ENCODE measurements at regions not wholly inside any gene's neighbourhood (a gene's known extent, or its start where the extent isn't known, plus 50 kb on each side); places are given as distances from the start of the nearest gene placed in this dataset.

GRCh38 chr5:2802693-2803365, 51.4 kb upstream of the IRX2 start:
- no peak for DNase-seq

GRCh38 chr5:2801577-2802525, 50.4 kb upstream of the IRX2 start:
- no peak for DNase-seq

All from muscle of arm (tissue), 1 donor.